ENCODE measurements at regions not wholly inside any gene's neighbourhood (a gene's known extent, or its start where the extent isn't known, plus 50 kb on each side); places are given as distances from the start of the nearest gene placed in this dataset.

DNA sequence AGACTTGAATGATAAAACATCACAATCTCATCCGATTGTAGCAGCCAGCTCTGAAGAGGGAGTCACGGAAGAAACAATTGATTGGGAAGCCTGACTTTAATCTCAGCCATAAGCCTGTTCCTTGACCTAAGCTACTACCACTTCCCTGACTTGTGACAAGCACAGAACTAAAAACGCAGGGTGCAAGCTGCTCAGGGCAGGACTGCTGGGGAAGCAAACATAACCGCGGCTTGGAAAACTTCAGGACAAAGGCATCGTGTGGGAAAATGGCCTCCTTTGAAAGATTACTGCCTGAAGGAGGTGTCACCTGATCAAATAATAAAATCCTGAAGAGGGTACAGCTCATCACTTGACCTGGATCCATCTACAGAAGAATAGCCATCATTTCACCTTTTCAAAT, 595.3 kb upstream of the CADM1 start:
- no peak for DNase-seq

DNA sequence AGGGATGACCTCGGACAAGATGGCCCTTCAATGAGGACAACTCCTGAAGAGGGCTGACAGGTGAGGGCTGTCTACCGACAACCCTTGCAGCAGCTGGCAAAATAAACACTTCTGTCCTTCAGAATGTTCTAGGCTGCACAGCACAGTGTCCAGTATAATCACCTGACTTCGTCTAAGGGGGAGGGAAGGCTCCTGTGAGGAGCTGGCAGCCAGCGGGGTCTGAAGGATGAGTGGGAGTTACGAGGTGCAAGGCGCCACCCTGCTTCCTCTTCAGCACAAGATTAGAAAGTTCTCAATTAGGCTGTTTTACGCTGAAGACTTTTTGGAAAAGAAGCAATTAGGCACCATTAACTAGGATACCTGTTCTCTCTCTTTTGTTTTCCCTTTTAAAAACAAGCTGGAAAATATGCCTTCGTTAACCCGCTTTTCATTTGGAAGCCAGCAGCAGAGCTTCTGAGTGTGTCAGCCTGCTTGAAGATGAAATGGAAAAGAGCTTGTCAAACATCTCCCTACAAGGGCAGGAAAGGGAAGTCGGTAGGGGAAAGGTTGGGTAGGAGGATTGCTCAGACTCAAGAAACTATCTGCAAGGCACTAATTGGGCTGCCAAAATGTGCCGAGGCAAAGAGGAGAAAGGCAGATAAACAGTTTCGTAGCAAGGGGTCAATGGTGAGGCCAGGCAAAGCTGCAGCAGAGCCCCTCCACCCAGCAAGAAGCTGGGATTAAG, 592.2 kb upstream of the CADM1 start:
- no peak for DNase-seq

DNA sequence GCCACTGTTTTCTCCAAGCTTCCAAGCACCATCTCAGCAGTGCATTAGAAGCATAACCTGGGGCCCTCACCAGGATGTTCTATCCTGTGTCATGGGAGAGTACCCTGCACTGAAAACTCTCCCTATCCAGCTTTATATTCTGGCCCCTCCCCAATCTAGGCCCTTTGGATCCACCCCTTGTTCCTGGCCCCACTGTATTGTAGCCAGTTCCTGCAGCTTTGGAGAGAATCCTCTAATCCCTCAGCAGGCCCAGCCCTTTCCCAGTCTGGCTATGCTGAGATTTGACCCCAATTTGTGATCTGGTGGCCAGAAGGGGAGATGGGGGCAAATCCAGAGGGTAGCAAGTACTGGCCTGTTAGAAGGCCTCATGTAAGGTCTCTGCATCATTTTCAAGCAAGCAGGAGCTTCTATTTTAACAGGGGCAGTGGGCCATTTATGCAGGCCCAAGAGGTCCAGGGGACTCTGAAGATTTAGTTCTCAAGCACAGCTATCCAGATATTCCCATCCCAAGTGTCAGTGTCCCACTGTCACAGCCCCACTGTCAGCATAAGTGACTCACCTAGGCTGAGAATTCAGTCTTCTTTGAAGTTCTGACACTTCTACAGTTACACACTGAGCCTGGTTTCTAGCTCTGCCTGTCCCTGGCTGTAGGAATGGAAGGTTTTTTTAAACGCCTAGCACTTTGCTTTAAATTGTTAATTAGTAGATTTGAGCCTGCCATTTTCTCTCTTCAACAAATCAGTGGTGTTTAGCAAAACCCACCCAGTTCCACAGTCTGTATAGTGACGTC, 589.5 kb upstream of the CADM1 start:
- DNase-seq: no peak

DNA sequence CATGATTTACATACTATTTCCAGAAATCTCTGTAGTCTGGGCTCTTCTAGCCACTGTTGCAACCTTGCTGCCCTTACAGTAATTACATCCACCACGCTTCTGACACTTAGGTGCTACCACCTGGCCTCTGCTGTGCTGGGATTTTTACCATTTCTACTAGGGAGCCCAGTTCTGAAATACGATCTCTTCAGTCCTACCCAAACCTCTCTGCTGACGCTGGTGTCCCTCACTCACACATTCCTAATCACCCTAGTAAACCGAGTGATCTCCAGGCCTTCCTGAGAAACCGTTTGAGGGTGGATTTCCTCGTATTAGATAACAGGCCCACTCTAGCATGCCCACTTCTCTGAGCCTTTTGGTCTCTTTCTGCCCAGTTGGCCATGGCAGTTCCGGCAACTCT, 588.9 kb upstream of the CADM1 start:
- no peak for DNase-seq

DNA sequence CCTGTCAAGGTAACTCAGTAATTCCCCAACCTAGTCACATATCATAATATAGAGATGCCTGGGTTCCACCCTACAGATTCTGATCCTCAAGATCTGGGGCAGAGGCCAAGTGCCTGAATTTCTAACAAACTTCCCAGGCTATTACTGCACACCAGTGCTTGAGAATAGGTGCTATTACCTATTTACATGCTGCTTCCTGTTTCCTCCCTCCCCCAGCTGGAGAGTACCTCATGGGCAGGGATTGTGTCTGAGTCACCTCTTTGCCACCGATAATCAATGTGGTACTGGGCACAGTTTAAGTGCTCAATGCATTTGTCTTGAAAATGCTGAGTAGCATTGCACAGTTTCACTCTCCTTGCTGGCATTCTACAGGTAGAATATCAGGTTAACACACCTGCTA, 582.2 kb upstream of the CADM1 start:
- no peak for DNase-seq

DNA sequence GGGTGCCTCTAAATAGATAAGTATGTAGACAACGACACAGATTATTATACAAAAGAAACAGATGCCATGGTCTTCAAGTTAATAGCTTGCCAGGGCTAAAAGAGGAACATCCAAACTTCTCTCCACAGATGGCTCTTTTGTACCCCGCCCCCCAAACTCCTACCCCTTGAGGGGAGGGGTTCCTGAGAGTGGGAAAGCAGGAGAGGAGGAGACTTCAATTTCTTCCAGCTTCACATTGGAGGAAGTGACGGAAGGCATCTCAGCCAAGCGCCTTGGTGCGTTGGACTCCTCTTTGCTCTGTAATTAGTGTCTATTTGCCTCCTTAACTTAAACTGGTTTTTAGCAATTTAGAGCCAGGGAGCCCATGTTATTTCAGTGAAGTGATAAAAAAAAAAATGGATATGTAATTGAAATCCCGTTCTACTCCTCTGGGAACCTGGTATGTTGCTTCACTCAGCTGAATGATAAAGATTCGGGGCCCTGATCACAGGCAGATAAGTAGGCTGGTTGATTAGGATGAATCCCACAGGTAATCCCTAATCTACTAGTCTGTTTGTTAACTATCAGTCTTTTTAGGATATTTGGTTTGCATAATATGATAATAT, 580.9 kb upstream of the CADM1 start:
- DNase-seq: no peak

DNA sequence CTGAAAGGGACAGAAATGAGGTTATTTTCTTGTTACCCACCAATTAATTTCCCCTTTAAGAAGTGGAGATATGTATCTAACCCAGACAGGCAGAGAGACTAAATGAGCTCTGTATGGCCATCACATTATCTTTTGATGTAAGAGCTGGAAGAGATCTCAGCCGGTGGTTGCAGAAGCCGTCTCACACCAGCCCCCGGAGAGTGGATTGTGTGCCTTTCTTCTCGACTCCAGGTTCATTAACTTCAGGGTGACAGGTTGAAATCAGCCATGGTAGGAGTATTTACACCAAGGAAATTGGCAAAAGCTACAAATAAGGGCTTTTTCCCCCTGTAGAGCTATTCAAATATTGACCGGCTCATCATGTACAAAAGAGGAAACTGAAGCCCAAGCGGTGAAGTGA, 580.3 kb upstream of the CADM1 start:
- DNase-seq: no peak

DNA sequence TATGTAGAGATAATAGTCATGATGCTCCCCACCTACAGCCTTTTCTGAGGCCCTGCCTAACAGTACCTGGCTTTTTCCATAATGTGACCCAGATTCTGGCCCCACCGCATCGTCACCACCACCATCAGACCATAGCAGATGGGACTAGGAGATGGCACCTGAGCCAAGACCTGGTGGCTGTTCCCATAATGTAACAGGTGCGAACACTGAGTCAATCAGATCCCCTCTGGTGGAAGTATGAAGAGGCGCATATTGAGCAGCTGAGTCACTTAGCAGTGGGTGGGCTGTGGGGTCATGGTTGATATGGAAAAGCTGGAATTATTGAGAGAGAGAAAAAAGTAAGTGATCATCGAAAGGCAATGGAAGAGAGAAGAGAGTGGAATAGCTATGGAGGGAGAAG, 578.0 kb upstream of the CADM1 start:
- DNase-seq: no peak

DNA sequence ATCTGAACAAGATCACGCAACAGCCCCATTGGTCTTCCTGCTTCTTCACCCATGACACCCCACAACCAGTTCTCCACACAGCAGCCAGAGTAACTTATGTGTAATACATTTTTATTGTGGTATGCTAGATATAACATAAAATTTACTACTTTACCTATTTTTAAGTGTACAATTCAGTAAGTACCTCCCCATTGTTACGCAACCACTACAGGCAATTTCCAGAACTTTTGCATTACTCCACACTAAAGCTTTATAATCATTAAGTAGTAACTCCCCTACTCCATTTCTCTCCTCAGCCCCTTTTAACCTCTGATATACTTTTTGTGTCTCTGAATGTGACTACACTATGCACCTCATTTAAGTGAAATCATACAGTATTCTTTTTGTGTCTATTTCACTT, 575.4 kb upstream of the CADM1 start:
- DNase-seq: no peak

DNA sequence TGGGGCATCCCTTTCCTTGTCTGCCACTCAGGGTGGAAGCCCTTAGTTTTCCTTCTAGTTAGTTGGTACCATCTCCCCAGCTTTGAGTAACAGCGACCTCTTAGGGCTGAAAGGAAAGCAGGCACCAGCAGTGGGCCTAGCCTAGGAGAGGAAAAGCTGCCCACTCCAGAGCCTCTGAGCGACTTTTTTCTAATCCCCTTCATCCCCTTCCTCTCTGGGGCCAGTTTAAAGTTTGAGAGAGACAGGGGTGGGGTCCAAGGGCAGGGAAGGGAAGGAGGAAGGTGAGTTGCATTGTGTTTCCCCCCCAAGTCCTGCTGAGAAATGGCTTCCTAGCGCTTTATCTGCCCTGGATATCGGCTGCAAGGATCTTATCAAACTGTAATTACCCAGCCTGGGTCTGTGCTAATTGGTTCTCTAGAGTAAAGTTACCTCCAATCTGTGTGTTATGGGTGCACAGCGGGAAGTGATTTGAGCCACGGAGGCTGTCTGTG, 573.9 kb upstream of the CADM1 start:
- no peak for DNase-seq

DNA sequence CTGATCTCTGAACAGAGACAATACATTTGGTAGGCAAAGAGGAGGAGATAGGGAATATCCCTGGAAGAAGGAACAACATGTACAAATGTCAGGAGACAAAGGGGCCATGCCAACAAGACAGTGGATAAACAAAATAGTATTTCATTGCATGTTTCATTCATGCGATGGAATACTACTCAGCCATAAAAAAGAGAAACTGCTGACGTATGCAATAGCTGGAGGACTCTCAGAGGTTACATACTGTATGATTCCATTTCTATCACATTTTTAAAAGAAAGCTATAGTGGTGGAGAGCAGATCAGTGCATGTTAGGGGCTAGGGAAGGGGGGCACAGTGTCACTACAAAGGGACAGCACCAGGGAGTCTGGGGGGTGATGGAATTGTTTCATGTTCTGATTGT, 572.9 kb upstream of the CADM1 start:
- no peak for DNase-seq

DNA sequence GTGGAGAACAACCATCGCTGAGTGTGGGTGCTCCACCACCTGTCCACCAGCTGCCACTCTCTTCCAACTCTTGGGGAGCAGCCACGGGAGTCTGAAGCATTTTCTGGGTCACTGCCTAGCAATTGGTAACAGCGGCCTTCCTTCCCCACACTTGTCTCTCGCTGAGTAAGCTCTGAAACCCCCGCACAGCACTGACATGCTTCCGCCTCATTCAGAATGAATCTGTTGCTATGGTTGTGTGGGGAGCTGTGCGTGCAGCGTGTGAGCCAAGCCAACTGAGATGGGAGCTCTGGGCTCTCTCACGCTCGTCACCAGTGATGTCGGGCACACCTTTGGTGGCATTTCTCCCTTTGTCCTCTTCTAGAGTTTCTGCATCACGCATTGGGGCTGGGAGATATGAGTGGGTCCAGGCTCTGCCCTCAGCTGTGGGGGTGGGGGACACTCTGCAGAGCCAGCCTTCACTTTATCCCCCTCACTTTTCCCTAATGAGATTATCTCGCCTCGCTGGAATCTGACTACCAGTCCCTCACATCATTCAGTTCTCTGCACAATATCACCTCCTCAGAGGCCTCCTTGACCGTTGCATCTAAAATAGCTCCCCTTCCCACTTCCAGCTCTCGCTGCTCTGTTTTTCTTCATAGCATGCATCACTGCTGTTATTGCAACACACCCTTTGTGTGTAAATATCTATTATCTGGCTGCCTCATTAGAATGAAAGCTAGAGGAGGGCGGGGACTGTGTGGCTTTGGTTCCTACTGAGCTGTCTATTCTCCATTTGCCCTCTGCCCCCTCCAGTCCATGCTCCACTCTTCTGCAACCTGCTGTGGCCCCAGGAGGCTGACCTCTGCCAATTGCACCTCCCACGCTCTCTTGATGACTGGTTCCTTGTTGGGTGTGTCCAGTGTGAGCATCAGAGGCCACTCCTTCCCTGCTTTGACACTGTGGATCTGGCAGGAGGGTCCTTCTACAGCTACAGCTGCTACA, 569.9 kb upstream of the CADM1 start:
- no peak for DNase-seq

DNA sequence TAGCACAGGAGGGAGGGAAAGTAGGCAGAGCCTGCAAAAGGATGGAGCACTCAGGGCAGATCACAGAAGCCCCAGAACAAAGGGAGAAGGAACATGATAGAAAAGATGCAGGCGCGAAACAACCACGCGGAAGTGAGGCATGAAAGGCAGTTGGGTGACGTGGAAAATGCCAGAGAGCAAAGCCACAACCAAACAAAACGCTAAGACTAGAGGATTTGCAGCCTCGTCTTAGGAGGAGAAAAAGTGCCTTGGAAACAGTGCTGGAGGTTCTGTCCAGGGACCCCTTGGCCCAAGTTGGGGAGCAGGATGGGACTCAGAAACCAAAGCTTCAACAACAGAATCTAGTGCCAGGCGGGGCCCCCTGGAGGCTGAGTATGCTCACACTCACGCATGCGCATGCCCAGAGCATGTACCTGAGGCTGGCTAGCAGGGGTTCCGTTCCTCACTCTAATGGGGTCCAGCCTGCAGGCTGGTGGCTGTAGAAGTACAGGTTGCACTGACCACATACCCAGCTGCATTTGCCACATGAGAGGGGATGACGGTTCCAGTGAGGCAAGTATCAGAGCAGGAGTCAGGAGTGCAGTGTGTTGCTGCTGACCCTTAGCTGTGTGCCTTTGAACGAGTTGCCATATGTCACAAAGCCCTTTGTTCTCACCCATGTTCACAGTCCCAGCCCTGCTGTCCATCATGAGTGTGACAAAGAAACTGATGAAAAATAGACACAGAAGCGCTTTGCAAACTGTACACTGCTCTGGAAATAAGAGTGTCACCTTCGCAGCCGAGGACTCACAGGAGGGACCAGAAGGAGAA, 568.6 kb upstream of the CADM1 start:
- DNase-seq: no peak

DNA sequence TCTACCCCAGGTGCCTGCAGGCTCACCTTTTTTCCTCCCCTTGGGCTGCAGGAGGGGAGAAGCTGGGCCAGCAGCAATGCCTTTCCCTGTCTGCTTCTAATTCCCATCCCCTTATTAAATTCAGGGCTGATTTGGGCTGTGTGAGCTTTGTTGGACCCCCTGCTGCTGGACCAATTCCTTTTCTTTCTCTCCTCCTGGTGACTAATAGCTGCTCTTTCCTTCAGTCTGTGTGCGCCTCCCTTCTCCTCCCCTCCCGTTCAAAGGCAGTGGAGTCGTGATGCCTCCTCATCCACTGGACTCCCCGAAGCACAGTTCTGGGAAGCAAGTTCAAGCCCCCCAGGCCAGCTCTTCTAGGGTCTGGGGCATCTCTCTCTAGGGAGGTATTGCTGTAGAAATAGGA, 567.9 kb upstream of the CADM1 start:
- DNase-seq: no peak

DNA sequence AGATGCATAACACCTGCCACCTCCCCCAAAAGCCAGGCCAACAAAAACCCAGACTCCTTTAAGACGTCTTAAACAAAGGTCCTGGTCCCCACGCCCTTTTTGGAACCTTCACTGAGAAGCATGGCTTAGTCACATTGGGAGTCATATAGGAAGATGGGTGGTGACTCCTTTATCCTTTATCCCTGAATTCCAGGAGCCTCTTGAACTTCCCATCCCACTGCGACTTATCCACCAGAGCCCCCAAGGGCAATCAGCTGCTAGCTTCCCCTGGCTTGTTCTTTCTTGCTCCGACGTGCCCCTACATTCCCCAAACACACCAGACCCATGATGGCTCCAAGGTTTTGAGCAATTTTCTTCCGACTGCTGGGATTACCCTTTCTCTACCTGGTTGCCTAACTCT, 567.0 kb upstream of the CADM1 start:
- no peak for DNase-seq

DNA sequence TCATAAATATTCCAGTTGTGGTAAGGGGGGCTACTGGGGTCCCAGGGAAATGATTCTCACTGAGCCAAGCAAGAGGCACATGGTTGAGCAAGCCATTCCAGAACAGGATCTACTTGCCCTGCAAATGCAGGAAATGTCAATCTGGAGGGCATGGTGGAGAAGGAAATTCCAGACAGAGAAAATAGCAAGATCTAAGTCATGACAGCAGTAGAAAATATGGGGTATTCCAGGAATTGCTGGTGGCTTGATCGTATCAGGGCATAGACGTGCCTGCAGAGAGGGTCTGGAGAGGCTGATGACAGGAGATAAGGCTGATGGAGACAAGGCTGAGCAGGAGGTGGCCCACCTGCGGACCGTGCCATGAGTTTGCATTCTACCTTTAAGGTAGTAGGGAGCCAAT, 566.3 kb upstream of the CADM1 start:
- no peak for DNase-seq

DNA sequence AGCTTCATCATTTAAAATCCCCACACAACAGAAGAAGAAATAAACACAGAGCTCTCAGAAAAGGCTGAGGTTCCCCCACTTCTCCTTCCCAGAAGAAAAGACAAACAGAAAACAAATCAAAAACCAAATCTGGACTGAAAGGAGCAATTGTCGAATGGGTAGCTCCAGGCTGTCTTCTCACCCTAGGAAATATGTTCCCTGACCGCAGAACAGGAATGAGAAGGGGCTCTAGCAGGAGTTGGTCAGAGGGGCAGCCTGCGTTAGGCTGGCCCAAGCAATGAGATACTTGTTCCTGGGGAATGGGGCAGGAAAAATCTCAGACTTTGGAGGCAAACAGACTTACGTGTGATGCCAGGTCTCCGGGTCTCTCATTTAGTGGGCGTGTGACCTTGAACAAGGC, 562.6 kb upstream of the CADM1 start:
- DNase-seq: no peak

DNA sequence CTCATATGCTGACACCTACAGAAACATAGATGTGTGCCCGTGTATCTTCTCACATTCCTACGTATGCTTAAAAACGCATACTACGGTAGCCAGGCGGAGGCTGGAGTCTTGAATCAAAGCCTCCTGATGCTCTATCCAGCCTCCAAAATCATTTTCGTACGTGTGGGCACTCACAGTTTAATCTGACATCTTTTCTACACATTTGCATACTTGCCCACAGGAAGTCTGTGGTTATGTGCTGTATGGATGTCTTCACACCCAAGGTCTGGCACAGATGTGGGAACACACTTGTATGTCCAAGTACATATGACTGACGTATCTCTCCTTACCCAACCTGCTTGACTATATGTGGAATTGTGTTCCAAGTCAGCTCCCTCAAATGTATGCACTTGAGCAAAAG, 561.8 kb upstream of the CADM1 start:
- no peak for DNase-seq

DNA sequence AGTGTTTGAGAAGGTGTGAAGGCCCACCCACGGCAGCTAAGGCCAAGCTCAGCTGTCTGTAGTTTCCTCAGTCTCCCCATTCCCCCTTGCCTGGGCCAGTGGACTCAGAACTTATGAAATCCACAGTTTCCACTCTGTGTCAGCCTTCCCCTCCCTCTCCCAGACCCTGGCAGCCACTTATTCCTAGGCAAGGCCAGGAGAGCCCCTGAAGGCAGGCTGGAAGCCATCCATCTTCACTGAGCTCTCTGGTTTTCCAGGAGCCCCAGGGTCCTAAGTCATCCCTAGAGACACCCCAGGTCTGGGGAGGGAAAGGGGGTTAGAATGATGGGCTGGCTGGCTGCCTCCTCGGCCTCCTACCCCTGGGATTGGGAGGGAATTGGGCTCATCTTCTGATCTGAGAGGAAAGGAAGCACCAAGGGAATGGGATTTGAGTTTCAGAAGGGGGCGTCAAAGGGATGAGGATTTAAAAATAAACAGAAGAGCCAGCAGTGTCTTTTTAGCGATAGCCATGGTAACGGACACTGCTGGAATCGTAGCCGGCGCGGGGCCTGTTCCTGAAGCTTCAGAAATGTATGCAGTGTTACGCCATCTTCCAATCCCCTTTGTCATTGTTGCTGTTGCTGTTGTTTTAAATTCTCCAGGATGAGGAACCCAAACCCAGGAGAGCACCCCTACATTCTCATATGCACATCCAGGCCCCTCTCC, 561.1 kb upstream of the CADM1 start:
- DNase-seq: no peak

DNA sequence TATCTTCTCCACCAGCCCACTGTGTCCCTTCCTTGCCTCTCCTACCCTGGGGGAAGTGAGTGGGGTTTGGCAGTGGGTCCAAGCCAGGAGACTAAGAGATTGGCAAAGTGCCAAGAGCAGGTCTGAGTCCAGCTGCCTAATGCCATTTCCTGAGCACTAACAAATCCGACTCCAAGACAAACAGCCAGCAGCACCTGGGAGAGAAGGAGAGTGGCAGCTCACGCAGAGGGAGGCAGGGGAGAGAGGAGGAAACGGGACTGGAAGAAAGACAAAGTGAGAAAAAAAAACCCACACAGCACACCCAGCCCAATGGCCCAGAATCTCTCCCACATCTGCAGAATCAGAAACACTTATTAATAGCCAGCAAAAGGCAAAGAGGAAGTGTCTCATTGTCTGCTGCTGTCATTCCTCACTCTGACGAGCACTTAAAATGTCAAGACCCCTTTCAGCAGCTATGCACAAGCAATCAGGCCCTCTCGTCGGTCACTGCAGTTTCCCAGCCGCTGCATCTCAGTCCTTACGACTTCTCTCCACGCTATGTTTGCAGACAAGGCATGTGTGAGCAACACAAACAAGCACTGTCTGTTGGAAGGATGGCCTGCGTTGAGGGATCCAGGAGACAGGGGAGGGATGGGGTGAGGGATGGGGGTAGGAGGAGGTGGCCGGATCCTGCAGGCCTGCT, 558.4 kb upstream of the CADM1 start:
- no peak for DNase-seq

DNA sequence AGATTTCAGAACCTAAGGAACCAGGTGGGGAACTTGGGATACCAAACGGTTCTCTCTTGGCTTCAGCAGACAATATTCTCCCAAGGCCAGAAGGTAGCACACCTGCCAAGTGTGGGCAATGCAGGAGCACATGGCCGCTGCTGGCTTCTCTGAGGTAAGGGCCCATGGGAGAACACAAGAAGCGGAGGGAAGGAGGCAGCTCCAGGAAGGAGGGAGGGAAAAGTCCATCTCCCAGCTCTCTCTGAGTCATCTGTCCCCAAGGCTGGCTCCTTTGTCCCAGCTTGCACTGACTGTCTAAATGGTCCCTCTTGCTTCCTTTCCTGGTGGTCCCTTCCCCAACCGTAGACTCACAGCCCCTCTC, 557.9 kb upstream of the CADM1 start:
- no peak for DNase-seq

Data from CD4-positive, alpha-beta T cell treated with Interferon alpha-2 for 1 hour (primary cell).